IPS-NIHi7 (cell line): ENCODE measurements at regions not wholly inside any gene's neighbourhood (a gene's known extent, or its start where the extent isn't known, plus 50 kb on each side); places are given as distances from the start of the nearest gene placed in this dataset.

Experiments
- DNase-seq: peaks from one replicate; pipeline ENCODE4 v3.0.0; 2012; ENCODE audit warnings: mixed read lengths; ENCODE audit errors: extremely low spot score

DNA sequence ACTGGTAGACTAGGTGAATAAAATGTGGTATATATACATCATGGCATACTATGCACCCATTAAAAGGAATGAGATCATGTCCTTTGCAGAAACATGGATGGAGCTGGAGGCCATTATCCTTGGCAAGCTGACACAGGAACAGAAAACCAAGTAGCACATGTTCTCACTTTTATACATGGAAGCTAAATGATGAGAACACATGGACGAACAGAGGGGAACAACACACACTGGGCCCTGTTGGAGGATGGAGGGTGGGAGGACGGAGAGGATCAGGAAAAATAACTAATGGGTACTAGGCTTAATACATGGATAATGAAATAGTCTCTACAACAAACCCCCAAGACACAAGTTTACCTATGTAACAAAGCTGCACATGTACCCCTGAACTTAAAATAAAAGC, 780.0 kb downstream of the DACH1 start:
- DNase-seq: no peak

DNA sequence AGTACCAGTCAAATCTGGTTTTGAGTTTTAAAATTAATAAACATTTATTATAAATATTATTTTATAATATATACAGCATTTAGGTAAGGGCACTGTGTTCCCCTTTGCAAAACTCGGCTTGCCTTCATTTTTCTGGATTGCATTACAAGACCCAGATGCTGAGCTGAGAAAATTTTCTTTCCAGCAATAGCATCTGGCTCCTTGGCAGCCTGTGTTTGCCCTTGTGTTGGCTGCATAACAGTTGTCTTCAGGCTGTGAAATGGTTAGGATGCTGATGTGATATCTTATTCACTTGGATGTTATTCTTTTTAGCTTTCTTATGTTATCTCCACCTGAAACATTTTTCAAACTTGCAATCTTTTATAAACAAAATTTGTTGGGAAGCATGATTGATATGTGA, 784.4 kb downstream of the DACH1 start:
- no peak for DNase-seq

DNA sequence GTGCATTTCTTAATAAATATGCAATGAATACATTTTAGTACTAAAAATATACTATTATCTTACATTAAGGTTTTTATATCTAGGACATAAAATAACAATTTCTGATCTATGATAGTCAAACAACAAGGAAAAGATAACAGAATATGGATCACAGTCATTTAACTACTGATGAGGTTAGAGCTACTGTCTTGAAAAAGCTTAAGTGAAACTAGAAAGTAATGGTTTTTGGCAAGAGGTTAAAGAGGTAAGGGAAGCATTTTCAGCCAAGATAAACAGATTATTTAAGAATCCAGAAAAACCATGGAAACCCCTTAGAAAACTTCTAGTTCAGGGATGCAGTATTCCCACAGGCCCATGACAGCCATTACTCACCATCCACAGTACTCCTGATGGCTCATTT, 787.4 kb downstream of the DACH1 start:
- DNase-seq: no peak

DNA sequence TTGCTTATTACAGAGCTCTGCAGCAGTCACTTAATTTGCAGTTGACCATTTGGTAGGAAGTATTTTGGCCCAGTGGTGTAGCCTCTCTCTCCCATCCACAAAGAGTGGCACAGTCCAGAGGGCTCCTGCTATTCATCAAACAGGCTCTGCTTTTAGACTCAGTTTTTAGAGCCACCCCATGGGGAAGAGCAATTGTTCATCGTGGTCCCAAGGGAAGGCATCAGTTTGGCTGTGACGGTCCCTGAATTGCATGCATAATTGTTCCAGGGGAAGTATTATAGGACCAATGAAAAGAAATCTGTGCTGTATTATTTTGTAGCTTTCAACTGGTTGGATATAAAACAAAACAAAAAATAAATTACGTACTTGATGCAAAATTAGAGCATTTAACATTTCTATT, 799.0 kb downstream of the DACH1 start:
- DNase-seq: no peak

DNA sequence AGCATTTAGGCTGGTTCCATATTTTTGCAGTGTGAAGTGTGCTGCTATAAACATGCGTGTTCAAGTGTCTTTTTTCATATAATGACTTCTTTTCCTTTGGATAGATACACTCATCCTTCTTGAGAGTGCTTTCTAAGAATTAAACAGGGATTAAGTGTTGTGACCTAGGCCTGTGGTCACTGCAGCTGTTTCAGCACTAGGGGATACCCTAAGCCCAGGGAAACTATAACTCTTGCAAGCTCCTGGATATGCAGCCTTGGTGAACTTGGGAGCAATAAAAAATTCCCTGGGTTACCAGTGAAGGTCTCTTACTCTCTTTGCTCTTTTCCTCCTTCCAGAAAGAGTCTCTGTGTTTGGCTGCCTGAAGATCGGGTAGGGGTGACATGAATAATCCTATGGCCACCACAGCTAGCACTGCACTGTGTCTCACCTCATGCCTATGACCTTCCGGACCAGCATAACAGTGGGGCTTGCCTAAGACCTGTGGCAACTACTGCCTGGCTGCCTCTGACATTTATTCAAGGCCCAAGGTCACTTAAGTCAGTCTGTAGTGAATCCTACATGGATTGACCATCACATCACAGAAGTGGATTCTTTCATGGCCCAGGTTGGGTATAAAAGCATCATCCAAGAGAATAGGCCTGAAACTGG, 799.7 kb downstream of the DACH1 start:
- peak; percentile 18 for DNase-seq

DNA sequence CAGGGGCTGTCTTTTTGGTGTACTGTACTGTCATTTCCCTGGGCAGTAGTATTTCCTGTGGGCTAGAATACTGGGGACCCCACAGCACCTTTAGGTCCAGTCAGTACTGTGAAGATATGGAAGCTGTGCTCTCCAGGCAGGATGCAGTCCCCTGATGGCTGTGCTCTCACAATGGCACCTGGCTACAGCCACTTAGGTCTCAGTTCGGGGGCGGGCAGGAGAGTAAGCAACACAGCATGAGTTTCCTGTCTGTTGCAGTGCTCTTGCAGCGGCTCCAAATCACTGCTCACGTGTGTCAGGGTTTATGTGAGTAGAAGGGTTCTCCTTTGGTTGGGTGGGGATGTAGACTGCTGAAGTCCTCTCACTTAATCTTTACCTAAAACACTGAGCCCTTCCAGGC, 810.4 kb downstream of the DACH1 start:
- peak; percentile 48 for DNase-seq

DNA sequence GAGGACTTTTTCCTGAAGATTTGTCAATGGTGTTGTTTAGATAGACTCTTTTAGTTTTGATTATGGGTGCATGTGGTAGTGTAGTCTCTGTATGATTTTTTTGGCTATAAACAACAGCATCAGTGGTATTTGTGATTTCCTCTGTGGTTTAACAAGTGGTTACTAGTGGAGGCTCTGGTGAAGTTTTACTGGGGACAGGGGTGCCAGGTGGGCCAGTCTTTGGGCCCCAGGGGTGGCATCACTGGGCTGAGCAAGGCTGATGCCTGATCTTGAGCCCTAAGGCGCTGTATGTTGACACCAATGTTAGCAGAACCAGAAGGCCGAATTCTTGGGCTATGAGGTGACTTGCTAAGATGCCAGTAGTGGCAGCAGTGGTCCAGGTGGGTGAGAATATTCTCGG, 811.4 kb downstream of the DACH1 start:
- no peak for DNase-seq

DNA sequence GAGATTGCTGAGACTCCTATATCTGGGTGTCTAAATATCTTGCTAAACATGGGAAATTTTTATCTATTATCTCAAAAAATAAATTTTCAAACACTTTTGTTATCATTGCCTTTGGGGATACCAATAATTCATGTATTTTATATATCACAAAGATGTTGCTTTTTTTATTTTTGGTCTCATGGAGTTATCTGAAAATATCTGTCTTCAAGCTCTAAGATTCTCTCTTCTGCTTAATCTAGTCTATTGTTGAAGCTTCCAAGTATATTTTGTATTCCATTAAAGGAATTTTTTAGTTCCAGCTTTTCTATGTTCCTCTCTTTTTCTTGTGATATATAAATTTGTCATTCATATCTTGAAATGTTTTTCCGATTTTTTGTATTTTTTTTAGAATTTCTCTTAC, 812.0 kb downstream of the DACH1 start:
- no peak for DNase-seq

DNA sequence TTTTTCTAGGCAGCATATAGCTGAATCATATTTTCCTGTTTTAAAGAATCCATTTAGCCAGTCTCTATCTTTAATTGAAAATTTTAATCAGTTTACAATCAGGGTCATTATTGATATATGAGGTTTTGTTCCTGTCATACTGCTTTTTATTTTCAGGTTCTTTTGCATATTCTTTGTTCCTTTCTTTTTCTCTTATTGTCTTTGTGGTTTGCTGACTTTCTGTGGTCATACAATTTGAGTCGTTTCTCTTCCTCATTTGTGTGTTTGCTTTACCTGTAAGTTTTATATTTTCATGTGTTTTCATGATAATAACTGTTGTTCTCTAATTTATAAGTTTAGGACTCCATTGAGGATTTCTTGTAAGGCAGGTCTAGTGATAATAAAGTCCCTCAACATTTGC, 812.6 kb downstream of the DACH1 start:
- no peak for DNase-seq

DNA sequence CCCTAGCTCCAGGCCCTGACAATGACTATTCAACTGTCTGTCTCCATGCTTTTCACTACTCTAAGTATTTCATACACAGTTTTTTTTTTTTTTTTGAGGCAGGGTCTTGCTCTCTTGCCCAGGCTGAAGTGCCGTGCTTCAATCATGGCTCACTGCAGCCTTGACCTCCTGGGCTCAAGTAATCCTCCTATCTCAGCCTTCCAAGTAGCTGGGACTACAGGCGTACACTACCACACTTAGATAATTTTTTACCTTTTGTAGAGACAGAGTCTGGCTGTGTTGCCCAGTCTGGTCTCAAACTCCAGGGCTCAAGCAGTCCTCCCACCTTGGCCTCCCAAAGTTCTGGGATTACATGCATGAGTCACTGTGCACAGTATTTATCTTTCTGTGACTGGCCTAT, 815.4 kb downstream of the DACH1 start:
- no peak for DNase-seq

DNA sequence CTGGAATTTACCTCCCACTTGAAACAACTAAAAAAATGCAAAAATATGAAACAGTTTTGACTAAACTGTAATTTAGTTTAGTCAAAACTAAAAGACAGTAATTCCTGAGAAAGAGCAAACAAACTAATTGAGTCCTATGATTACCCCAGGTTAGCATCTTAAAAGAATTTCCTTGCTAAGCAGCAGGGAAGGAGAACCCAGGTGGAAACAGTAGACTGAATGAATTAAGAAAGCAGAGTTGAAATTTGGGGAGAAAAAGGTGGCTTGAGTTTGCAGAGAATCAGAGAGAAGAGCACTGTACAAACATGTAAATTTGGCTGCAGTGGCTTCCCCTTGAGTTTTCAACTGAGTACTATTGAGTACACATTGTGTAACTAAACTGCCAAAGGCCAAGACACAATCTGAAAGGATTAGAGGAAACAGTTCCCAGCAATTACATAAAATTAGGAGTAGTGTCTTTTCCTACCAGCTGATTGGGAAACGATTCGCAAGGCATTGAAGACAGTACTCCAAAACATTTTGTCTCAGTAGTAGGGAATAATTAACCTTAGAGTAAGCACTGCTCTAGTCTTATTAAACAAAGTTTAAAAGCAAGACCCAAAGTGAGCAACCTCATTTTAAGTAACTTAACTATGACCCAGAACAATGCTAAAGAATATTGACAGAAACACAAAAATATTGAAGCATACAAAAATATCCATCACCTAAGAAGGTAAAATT, 820.5 kb downstream of the DACH1 start:
- no peak for DNase-seq

DNA sequence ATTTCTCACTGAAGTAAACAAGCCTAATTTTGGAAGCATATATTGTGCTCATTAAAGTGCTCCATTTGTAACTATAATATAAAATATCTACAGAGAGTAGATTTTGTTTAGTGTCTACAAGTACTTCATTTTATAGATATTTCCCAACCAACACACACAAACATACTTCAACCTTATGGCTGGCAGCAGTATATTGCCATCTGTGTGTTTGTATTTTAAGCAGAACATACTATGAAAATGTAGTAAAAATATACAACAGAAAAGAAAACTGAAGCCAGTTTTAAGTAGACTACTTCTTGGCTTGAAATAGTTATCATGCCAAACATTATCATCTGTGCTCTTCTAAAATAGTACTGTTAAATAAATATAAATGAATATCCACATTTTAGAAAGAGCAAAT, 821.9 kb downstream of the DACH1 start:
- no peak for DNase-seq

DNA sequence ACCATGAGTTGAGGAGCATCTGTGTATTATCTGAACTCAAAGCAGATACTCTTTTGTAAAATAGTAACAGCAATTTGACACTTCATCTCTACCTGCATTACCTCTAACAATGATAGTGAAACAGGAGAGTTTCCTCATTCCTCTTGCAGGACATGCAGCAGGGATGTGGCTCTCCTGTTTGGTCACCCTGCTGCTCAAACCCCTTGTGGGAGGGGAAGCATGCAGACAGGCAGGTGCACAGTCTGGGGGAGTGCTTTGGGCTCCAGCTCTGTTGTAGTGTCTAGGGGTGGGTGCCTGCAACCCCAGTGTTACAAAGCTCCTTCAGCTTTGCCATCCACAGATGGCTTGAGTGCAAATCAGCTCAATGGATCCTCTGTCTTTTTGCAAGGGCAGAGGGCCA, 827.6 kb downstream of the DACH1 start:
- DNase-seq: no peak

DNA sequence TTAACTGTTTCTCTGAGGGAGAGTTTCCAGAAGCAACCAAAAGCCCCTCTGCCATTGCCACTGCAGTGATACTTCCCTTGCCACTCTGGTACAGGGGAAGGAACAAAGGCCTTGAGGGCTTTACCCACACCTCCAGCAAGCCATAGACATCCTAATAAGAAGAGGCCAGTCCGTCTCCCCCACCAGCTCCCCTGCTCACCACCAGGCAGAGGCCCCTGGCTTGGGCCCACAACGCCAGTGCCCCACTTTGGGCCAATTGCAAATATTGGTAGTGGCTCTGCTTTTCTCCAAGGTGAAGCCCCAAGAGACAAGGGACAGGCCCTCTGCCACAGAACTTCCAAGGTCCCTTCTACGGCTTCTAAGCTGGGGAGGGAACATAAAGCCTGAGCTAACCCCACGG, 833.0 kb downstream of the DACH1 start:
- no peak for DNase-seq

DNA sequence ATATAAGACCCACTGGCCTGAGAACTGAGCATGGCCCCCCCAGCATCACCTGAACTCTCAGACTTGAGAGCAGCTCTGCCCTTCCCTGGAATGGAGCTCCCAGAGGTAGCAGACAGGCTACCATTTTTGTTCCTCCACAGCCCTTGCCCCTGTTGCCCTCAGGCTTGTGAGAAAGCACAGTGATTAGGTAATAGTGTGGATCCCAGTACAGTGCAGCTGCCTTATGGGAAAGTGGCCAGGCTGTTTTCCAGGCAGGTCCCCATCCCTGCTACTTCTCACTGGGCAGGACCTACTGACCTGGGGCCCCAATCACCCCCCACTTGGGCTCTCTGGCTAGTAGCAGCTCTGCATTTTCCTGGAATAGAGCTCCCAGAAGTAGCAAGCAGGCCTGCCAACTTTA, 834.0 kb downstream of the DACH1 start:
- DNase-seq: no peak

DNA sequence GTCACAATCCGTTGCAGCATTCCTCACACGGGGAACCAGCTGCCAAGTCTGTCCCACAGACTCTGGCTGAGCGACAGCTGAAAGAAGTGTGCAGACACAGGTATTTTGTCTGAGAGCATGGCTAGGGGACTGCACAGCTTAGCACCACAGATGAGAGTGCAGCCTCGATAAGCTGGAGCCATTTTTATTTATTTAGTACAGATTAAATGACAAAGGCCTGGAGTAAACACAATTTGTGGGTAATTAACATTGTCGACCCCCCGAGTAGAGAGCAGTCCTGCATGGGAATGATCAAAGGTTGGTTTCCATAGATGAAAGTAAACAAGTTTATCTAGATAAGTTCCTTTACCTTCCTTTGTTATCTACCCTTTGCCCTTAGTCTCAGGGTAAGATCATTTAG, 836.2 kb downstream of the DACH1 start:
- DNase-seq: no peak

DNA sequence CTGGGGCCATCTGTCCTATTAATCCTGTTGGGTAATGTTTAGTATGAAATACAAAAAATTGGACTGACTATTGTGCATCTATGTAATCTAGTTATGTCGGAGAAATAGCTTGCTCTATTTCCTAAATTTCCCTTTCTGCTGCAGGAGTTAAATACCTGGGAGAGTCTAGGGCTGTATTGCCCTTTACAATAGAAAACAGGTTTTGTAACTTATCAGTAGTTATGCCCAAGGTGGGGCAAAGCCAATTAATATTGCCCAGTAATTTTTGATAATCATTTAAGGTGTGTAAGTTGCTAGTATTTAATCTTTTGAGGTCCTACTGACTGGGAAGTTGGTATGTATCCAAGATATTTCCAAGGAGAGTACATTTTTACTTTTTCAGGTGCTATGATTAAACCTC, 838.1 kb downstream of the DACH1 start:
- DNase-seq: no peak

DNA sequence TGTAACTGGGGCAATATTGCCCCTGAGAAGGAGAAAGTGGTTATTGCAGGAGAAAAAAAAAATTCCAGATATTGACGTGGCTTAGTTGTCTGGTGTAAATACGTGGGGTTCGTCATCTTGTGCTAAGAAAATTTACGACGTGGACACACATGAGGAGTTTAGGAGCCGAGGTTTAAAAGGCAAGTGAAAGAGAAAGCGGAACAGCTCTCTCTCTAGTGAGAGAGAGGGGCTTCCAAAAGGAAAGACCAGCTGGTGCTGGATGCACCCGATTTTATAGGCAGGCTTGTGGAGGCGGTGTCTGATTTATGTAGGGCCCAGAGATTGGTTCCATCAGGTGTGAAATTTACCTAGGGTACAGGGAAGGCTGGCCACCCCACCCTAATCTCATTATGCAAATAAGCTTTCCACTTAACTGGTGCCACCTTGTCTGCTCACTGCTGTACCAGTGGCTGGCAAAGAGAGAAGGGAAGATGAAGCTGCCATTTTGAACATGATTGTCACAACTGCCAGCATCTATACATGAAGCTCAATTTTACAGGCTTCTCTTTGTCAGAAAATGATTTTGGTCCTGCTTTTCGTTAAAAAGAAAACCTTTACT, 845.1 kb downstream of the DACH1 start:
- DNase-seq: no peak

DNA sequence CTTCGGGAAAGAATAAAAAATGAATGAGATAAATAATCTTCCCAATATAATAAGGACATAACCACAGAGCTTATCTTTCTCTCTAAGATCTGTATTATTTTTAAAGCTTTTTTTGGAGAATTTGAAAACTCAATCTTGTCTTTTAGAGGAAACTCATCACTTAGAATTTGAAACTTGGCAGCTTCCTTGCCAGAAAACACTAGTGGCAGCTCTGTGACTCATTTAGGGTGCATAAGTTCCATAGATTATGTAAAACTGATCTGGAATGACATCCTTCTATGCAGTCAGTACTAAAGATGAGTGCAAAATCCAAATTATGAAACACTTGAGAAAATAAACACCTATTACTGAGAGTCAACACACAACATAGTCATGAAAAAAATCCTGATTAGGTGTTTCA, 848.0 kb downstream of the DACH1 start:
- DNase-seq: no peak

DNA sequence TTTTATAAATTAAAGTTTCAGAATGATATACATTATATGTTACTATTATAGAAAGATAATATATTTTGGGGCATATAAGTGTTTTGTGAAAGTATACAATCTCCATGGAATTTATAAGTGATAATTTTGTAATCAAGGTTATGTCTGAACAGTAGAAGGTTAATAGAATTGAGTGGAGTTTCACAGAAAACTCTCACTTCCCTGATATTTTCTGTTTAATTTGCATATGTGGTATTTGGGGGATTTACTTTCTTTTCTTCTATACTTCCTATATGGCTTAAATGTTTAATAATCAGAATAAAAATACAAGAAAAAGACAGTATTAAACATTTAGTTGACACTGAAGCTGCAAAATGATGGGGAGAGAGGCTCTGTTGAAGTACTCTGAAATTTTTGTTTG, 848.5 kb downstream of the DACH1 start:
- DNase-seq: no peak

DNA sequence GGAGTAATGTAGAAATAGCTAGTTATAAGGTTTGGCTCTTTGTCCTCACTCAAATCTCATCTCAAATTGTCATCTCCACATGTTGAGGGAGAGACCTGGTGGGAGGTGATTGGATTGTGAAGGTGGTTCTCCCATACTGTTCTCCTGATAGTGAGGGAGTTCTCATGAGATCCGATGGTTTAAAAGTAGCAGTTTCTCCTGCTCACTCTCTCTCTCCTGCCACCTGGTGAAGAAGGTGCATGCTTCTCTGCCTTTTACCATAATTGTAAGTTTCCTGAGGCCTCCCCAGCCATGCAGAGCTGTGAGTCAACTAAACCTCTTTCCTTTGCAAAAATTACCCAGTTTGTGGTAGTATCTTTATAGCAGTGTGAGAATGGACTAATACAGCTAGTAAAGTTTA, 849.4 kb downstream of the DACH1 start:
- no peak for DNase-seq

DNA sequence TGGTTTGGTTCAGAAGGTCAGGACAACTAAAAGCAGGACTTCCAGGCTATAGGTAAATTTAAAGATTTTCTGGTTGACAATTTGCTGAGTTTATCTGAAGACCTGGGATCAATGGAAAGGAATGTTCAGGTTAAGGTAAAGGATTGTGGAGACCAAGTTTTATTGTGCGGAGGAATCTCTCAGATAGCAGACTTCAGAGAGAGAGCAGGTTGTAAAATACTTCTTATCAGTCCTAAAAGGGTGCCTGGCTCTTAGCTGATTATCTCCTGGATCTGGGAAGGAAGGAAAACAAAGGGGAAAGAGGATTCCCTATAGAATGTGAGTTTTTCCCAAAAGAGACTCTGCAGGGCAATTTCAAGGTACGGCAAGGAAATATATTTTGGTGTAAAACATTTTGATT, 851.5 kb downstream of the DACH1 start:
- no peak for DNase-seq

DNA sequence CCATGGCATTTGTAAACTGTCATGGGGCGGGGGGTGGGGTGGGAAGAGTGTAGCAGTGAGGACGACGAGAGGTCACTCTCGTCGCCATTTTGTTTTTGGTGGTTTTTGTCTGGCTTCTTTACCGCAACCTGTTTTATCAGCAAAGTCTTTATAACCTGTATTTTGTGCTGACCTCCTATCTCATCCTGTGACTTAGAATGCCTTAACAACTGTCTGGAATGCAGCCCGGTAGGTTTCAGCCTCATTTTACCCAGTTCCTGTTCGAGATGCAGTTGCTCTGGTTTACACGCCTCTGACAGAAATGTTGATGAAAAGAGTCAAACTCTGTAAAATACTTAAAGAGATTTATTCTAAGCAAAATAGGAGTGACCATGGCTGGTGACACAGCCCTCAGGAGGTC, 852.0 kb downstream of the DACH1 start:
- DNase-seq: no peak

DNA sequence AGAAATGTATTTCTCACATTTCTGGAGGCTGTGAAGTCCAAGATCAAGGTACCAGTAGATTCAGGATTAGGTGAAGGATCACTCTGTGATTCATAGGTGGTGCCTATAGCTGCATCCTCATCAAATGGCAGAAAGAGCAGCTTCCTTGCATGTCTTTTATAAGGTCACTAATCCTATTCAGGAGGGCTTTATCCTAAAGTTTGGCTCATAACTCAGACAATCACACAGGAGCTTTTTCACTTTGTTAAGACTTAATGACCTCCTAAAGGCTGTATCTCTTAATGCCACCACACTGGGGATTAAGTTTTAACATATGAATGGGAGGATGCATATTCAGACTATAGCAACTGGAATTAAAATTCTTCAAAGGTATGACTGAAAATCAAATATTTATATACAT, 861.1 kb downstream of the DACH1 start:
- no peak for DNase-seq
